ENCODE measurements at regions not wholly inside any gene's neighbourhood (a gene's known extent, or its start where the extent isn't known, plus 50 kb on each side); places are given as distances from the start of the nearest gene placed in this dataset.

DNA sequence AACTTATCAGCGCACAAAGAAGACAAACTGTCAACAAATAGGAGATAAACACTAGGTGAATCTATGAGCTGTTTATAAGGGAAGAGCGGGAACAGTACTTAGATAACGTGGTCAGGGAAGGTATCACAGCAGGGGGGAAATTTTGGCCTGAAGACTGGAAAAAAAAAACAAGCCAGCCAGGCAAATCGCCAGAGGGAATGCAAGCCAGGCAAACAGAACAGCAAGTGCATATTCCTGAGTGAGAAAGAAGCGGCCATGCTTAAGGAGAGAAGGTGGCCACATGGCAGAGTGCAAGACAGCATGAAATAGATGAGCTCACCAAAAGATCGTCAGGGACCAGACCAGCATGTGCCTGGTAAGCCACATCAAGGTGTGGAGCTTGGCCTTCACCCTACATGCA, 466.5 kb upstream of the ARID1B start:
- H2AFZ ChIP-seq (ENCODE audit: low read length, unreplicated experiment): no peak overlapping the region
- no peaks in the 10 kb centered on the region for H3K79me2 ChIP-seq (ENCODE audit: control insufficient read depth, insufficient read depth, low read length, unreplicated experiment)
- no peaks in the 10 kb centered on the region for H3K27me3 ChIP-seq (ENCODE audit: insufficient read depth, low read length)
- no peak overlapping the region for H3K27ac ChIP-seq (ENCODE audit: low read depth, low read length)
- H3K4me1 ChIP-seq (ENCODE audit: control insufficient read depth, insufficient read depth, low read length, unreplicated experiment): no peaks in the 10 kb centered on the region
- H3K36me3 ChIP-seq (ENCODE audit: insufficient read depth, low read length): no peaks in the 10 kb centered on the region
- no peak overlapping the region for H3K4me3 ChIP-seq (ENCODE audit: low read depth, low read length)

- Histone ChIP-seq H2AFZ (ENCODE audit: low read length, unreplicated experiment) (no peak overlapping the region), H3K27me3 (ENCODE audit: insufficient read depth, low read length) (no peaks in the 10 kb centered on the region), H3K79me2 (ENCODE audit: control insufficient read depth, insufficient read depth, low read length, unreplicated experiment) (no peaks in the 10 kb centered on the region), H3K4me3 (ENCODE audit: low read depth, low read length) (no peak overlapping the region), H3K27ac (ENCODE audit: low read depth, low read length) (no peak overlapping the region), H3K36me3 (ENCODE audit: insufficient read depth, low read length) (no peaks in the 10 kb centered on the region), H3K4me1 (ENCODE audit: control insufficient read depth, insufficient read depth, low read length, unreplicated experiment) (no peaks in the 10 kb centered on the region)
Observed at GRCh38 chr6:156309017-156309416, 468.2 kb upstream of the ARID1B start.

- H3K4me1 ChIP-seq (ENCODE audit: control insufficient read depth, insufficient read depth, low read length, unreplicated experiment): no peaks in the 10 kb centered on the region
- H2AFZ ChIP-seq (ENCODE audit: low read length, unreplicated experiment): no peak overlapping the region
- no peak overlapping the region for H3K4me3 ChIP-seq (ENCODE audit: low read depth, low read length)
- no peaks in the 10 kb centered on the region for H3K36me3 ChIP-seq (ENCODE audit: insufficient read depth, low read length)
- no peaks in the 10 kb centered on the region for H3K79me2 ChIP-seq (ENCODE audit: control insufficient read depth, insufficient read depth, low read length, unreplicated experiment)
- H3K27ac ChIP-seq (ENCODE audit: low read depth, low read length): no peak overlapping the region
- no peaks in the 10 kb centered on the region for H3K27me3 ChIP-seq (ENCODE audit: insufficient read depth, low read length)
Observed at GRCh38 chr6:156308604-156309003, 468.6 kb upstream of the ARID1B start.

- Histone ChIP-seq H3K4me3 (ENCODE audit: low read depth, low read length) (no peak overlapping the region), H2AFZ (ENCODE audit: low read length, unreplicated experiment) (no peak overlapping the region), H3K27ac (ENCODE audit: low read depth, low read length) (no peak overlapping the region)
Observed at GRCh38 chr6:156306531-156306930, 470.6 kb upstream of the ARID1B start.

DNA sequence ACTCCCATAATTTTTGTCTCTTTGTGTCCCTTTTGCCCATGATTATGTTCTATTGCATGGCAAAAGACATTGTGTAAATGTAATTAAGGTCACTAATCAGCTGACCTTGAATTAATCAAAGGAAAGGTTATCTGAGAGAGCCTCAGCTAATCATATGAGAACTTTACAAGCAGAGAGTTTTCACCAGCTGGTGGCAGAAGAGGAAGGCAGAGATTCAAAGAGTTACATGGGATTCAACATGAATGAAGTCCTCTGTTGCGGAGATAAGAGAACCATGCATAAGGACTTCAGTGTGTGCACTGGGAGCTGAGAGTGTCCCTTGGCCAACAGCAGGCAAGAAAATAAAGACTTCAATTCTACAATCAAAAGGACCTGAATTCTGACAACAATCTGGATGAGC, 494.1 kb upstream of the ARID1B start:
- Histone ChIP-seq H3K27me3 (ENCODE audit: insufficient read depth, low read length) (no peaks in the 10 kb centered on the region), H3K36me3 (ENCODE audit: insufficient read depth, low read length) (no peaks in the 10 kb centered on the region), H3K79me2 (ENCODE audit: control insufficient read depth, insufficient read depth, low read length, unreplicated experiment) (no peaks in the 10 kb centered on the region), H3K27ac (ENCODE audit: low read depth, low read length) (no peak overlapping the region), H3K4me1 (ENCODE audit: control insufficient read depth, insufficient read depth, low read length, unreplicated experiment) (no peaks in the 10 kb centered on the region), H2AFZ (ENCODE audit: low read length, unreplicated experiment) (no peak overlapping the region), H3K4me3 (ENCODE audit: low read depth, low read length) (no peak overlapping the region)

More at GRCh38 chr6:156306531-156306930, 470.6 kb upstream of the ARID1B start:
- H3K79me2 ChIP-seq (ENCODE audit: control insufficient read depth, insufficient read depth, low read length, unreplicated experiment): no peaks in the 10 kb centered on the region
- no peaks in the 10 kb centered on the region for H3K36me3 ChIP-seq (ENCODE audit: insufficient read depth, low read length)
- H3K27me3 ChIP-seq (ENCODE audit: insufficient read depth, low read length): no peaks in the 10 kb centered on the region
- no peaks in the 10 kb centered on the region for H3K4me1 ChIP-seq (ENCODE audit: control insufficient read depth, insufficient read depth, low read length, unreplicated experiment)

DNA sequence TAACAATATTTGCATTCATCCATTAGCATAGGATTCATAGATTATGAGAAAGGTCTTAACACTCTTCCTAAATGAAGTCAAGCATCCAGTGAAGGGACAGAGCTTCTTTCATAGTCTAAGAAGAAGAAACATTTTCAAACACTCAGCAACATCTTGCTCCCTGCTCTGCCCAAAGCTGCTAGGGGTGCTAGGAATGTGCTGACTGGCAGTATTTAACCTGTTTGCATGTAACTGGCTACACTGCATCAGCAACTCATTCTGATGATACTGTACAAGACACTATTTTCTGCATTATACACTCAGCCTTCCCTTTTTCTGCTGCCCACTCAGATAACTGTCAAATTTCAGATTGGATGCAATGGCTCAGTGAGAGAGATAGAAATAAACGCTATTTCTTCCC, 495.1 kb upstream of the ARID1B start:
- Histone ChIP-seq H3K4me1 (ENCODE audit: control insufficient read depth, insufficient read depth, low read length, unreplicated experiment) (no peaks in the 10 kb centered on the region), H3K4me3 (ENCODE audit: low read depth, low read length) (no peak overlapping the region), H2AFZ (ENCODE audit: low read length, unreplicated experiment) (no peak overlapping the region), H3K27me3 (ENCODE audit: insufficient read depth, low read length) (no peaks in the 10 kb centered on the region), H3K36me3 (ENCODE audit: insufficient read depth, low read length) (no peaks in the 10 kb centered on the region), H3K79me2 (ENCODE audit: control insufficient read depth, insufficient read depth, low read length, unreplicated experiment) (no peaks in the 10 kb centered on the region), H3K27ac (ENCODE audit: low read depth, low read length) (no peak overlapping the region)

DNA sequence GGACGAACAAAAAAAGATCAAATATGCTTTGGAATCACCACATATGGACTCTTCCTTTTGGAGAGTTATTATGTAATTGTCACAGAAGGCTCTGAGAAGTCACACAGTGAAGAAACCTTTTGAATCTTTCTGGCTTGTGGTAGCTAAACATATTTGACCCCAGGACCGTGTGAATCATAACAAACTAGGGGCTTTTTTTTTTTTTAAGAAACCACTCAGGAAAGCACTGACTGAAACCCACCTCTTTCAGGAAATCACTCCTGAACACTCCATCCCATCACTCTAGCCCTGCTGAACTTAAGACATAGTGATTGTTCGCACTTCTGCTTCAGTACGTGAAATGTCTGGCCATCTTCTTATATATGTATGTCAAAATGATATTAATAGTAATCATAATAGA, 495.9 kb upstream of the ARID1B start:
- Histone ChIP-seq H3K36me3 (ENCODE audit: insufficient read depth, low read length) (no peaks in the 10 kb centered on the region), H3K27ac (ENCODE audit: low read depth, low read length) (no peak overlapping the region), H3K4me1 (ENCODE audit: control insufficient read depth, insufficient read depth, low read length, unreplicated experiment) (no peaks in the 10 kb centered on the region), H3K79me2 (ENCODE audit: control insufficient read depth, insufficient read depth, low read length, unreplicated experiment) (no peaks in the 10 kb centered on the region), H2AFZ (ENCODE audit: low read length, unreplicated experiment) (no peak overlapping the region), H3K27me3 (ENCODE audit: insufficient read depth, low read length) (no peaks in the 10 kb centered on the region), H3K4me3 (ENCODE audit: low read depth, low read length) (no peak overlapping the region)

DNA sequence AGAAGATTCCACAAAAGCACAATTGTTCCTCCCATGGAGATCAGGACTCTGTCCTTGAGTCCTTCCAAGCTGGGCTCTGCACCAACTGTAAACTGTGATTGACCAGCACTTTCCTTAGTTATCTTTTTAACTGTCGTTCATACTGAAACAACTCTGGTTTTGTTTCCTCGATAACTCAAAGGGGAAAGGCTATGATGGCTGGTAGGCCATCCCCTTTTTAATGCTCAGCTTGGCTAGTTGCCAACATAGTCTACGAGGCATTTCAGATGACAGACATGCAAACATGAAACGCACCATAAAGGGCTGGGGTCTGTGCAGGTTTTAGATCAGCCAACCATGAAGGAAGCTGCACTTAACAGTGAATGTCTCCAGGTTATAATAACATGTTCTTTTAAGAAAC, 497.1 kb upstream of the ARID1B start:
- no peaks in the 10 kb centered on the region for H3K79me2 ChIP-seq (ENCODE audit: control insufficient read depth, insufficient read depth, low read length, unreplicated experiment)
- no peaks in the 10 kb centered on the region for H3K27me3 ChIP-seq (ENCODE audit: insufficient read depth, low read length)
- H3K27ac ChIP-seq (ENCODE audit: low read depth, low read length): no peak overlapping the region
- no peaks in the 10 kb centered on the region for H3K36me3 ChIP-seq (ENCODE audit: insufficient read depth, low read length)
- H3K4me1 ChIP-seq (ENCODE audit: control insufficient read depth, insufficient read depth, low read length, unreplicated experiment): no peaks in the 10 kb centered on the region
- no peak overlapping the region for H2AFZ ChIP-seq (ENCODE audit: low read length, unreplicated experiment)
- no peak overlapping the region for H3K4me3 ChIP-seq (ENCODE audit: low read depth, low read length)

DNA sequence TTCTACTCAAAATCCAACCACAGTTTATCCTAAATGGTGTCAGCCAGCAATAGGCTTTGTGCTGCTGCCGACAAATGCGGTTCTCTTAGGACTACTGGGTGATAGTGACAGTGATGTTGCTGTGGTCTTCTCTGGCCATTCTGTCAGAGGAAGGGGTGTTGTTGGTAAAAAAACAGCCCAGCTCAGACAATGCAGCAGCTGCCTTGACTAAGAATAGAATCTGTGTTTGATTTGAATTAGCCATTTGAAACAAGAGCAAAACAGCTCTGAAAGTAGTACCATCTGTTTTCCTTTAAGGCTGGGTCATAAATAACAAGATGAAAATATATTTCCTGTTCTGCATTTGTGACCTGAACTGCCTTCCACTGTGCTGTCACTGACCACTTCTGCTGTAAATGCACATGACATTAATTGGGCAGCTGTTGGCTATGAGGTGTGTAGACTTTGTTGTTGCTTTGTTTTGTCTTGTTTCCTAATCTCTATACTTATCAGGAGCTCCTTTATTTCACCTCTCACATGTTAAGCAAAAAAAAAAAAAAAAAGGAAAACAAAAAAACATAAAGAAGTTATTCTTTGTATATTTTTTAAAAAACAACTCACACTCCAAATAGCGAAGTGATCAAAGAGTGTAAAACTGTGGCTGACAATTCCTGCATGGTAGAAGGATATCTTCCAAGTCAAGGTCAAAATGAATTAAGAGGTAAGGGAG, 497.8 kb upstream of the ARID1B start:
- Histone ChIP-seq H3K79me2 (ENCODE audit: control insufficient read depth, insufficient read depth, low read length, unreplicated experiment) (no peaks in the 10 kb centered on the region), H3K27me3 (ENCODE audit: insufficient read depth, low read length) (no peaks in the 10 kb centered on the region), H3K36me3 (ENCODE audit: insufficient read depth, low read length) (no peaks in the 10 kb centered on the region), H3K4me1 (ENCODE audit: control insufficient read depth, insufficient read depth, low read length, unreplicated experiment) (no peaks in the 10 kb centered on the region), H3K4me3 (ENCODE audit: low read depth, low read length) (no peak overlapping the region), H3K27ac (ENCODE audit: low read depth, low read length) (no peak overlapping the region), H2AFZ (ENCODE audit: low read length, unreplicated experiment) (no peak overlapping the region)

DNA sequence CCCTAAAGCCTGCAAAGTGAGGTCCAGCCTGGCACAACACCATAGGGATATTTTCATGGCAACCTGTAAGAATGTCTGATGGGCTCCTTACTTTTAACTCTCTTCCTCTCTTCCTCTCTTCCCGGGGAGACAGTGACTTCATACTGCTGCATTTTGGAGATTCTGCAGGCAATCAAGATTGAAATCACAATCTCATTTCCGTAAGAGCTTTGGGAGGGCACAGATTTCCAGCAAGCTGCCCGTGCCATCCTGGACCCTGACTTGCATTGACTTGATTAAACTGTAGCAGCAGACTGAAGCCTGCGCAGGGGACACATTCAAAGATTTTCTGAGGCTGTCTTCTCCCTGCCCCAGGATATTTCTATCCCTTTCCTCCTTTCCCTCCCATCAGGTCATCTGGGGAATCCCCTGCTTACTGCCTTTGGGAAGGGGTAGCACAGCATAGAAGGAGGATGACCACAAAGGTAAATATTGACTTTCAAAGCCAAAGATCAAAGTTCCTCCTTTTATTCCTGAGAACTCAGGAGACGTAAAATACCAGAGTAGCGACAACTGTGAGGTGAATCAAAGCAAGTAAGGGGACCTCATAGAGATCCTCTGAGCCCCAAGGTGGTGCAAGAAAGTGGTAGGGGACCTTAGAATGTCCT, 504.0 kb upstream of the ARID1B start:
- no peak overlapping the region for H2AFZ ChIP-seq (ENCODE audit: low read length, unreplicated experiment)
- H3K27ac ChIP-seq (ENCODE audit: low read depth, low read length): no peak overlapping the region

GRCh38 chr6:156269751-156270369, 507.3 kb upstream of the ARID1B start:
- no peak overlapping the region for H3K4me3 ChIP-seq (ENCODE audit: low read depth, low read length)
- no peak overlapping the region for H3K27ac ChIP-seq (ENCODE audit: low read depth, low read length)
- H3K79me2 ChIP-seq (ENCODE audit: control insufficient read depth, insufficient read depth, low read length, unreplicated experiment): no peaks in the 10 kb centered on the region
- no peaks in the 10 kb centered on the region for H3K27me3 ChIP-seq (ENCODE audit: insufficient read depth, low read length)
- H3K36me3 ChIP-seq (ENCODE audit: insufficient read depth, low read length): no peaks in the 10 kb centered on the region
- no peak overlapping the region for H2AFZ ChIP-seq (ENCODE audit: low read length, unreplicated experiment)
- H3K4me1 ChIP-seq (ENCODE audit: control insufficient read depth, insufficient read depth, low read length, unreplicated experiment): no peaks in the 10 kb centered on the region

More for the DNA sequence above, 504.0 kb upstream of the ARID1B start:
- Histone ChIP-seq H3K27me3 (ENCODE audit: insufficient read depth, low read length) (no peaks in the 10 kb centered on the region), H3K36me3 (ENCODE audit: insufficient read depth, low read length) (no peaks in the 10 kb centered on the region), H3K4me1 (ENCODE audit: control insufficient read depth, insufficient read depth, low read length, unreplicated experiment) (no peaks in the 10 kb centered on the region), H3K4me3 (ENCODE audit: low read depth, low read length) (no peak overlapping the region), H3K79me2 (ENCODE audit: control insufficient read depth, insufficient read depth, low read length, unreplicated experiment) (no peaks in the 10 kb centered on the region)
